ENCODE measurements at regions not wholly inside any gene's neighbourhood (a gene's known extent, or its start where the extent isn't known, plus 50 kb on each side); places are given as distances from the start of the nearest gene placed in this dataset.

GRCh38 chr5:96244696-96245095 is 188.4 kb downstream of the PCSK1 start:
- TF ChIP-seq POLR2A (IDR thresholded peaks at IDR 0.05) (no peak), CTCF (IDR thresholded peaks at IDR 0.05) (no peak)
